WTC11 (cell line): ENCODE measurements at regions not wholly inside any gene's neighbourhood (a gene's known extent, or its start where the extent isn't known, plus 50 kb on each side); places are given as distances from the start of the nearest gene placed in this dataset.

ENCODE experiments used
- ELF4 ChIP-seq: sonication (generic); formaldehyde crosslinking; IDR thresholded peaks from 2 replicates; pipeline ENCODE4 v1.8.1; 2022; ENCODE audit warnings: low read depth, mild to moderate bottlenecking, moderate library complexity, missing genetic modification reagents
- ESRRA ChIP-seq: sonication (generic); formaldehyde crosslinking; IDR thresholded peaks from 2 replicates; pipeline ENCODE4 v1.8.1; 2022; ENCODE audit warnings: mild to moderate bottlenecking, missing genetic modification reagents, borderline replicate concordance
- ETV6 ChIP-seq: sonication (generic); formaldehyde crosslinking; IDR thresholded peaks from 2 replicates; pipeline ENCODE4 v1.8.1; 2022; ENCODE audit warnings: mild to moderate bottlenecking, missing genetic modification reagents
- JAZF1 ChIP-seq: fragments of 250-450 bp; sonication (Bioruptor Pico); IDR thresholded peaks from 2 replicates; pipeline ENCODE4 v1.9.0; 2021; ENCODE audit warnings: moderate library complexity, mild to moderate bottlenecking, inconsistent platforms
- MXD4 ChIP-seq: fragments of 250-450 bp; sonication (Bioruptor Pico); IDR thresholded peaks from 2 replicates; pipeline ENCODE4 v1.8.0; 2021; ENCODE audit warnings: mild to moderate bottlenecking, moderate library complexity, borderline replicate concordance
- NFE2L1 ChIP-seq: sonication (generic); formaldehyde crosslinking; IDR thresholded peaks from 2 replicates; pipeline ENCODE4 v1.8.1; 2023; ENCODE audit warnings: missing genetic modification reagents
- NFYB ChIP-seq: sonication (generic); formaldehyde crosslinking; conservative IDR thresholded peaks from 2 replicates; pipeline ENCODE4 v1.8.0; 2022; ENCODE audit warnings: low read depth, missing genetic modification reagents
- RELA ChIP-seq: sonication (generic); formaldehyde crosslinking; IDR thresholded peaks from 2 replicates; pipeline ENCODE4 v1.8.1; 2022; ENCODE audit warnings: missing genetic modification reagents, mild to moderate bottlenecking, borderline replicate concordance
- SOX15 ChIP-seq: fragments of 250-450 bp; sonication (Bioruptor Pico); IDR thresholded peaks from 2 replicates; pipeline ENCODE4 v1.9.0; 2021; ENCODE audit warnings: mild to moderate bottlenecking
- ZNF121 ChIP-seq: sonication (generic); formaldehyde crosslinking; IDR thresholded peaks from 2 replicates; pipeline ENCODE4 v1.8.0; 2023; ENCODE audit warnings: missing genetic modification reagents
- ZNF138 ChIP-seq: sonication (generic); formaldehyde crosslinking; conservative IDR thresholded peaks from 2 replicates; pipeline ENCODE4 v1.8.1; 2022; ENCODE audit warnings: mild to moderate bottlenecking, moderate library complexity, missing genetic modification reagents
- ZNF416 ChIP-seq: fragments of 250-450 bp; sonication (Bioruptor Pico); IDR thresholded peaks from 2 replicates; pipeline ENCODE4 v1.9.0; 2021; ENCODE audit warnings: mild to moderate bottlenecking, inconsistent platforms
- ZNF423 ChIP-seq: fragments of 250-450 bp; sonication (Bioruptor Pico); IDR thresholded peaks from 2 replicates; pipeline ENCODE4 v2.1.2; 2022; ENCODE audit warnings: mild to moderate bottlenecking, moderate library complexity
- TF ChIP-seq, protein P1 (sequence below): sonication (generic); formaldehyde crosslinking; IDR thresholded peaks from 2 replicates; pipeline ENCODE4 v1.8.1; 2023; ENCODE audit warnings: mild to moderate bottlenecking, moderate library complexity, missing genetic modification reagents
- TF ChIP-seq, protein P2 (sequence below): sonication (generic); formaldehyde crosslinking; IDR thresholded peaks from 2 replicates; pipeline ENCODE4 v1.8.0; 2022; ENCODE audit warnings: mild to moderate bottlenecking, missing genetic modification reagents
- TF ChIP-seq, protein P3 (sequence below): sonication (generic); formaldehyde crosslinking; conservative IDR thresholded peaks from 2 replicates; pipeline ENCODE4 v1.8.1; 2022; ENCODE audit warnings: mild to moderate bottlenecking, missing genetic modification reagents
- TF ChIP-seq, protein P4 (sequence below): sonication (generic); formaldehyde crosslinking; IDR thresholded peaks from 2 replicates; pipeline ENCODE4 v1.8.0; 2022; ENCODE audit warnings: mild to moderate bottlenecking, missing genetic modification reagents
- TF ChIP-seq, protein P5 (sequence below): fragments of 250-450 bp; sonication (Bioruptor Pico); IDR thresholded peaks from 2 replicates; pipeline ENCODE4 v1.9.0; 2021; ENCODE audit warnings: mild to moderate bottlenecking
- TF ChIP-seq, protein P6 (sequence below): sonication (generic); formaldehyde crosslinking; IDR thresholded peaks from 2 replicates; pipeline ENCODE4 v1.8.1; 2023; ENCODE audit warnings: mild to moderate bottlenecking, missing genetic modification reagents, moderate library complexity
- TF ChIP-seq, protein P7 (sequence below): sonication (generic); formaldehyde crosslinking; IDR thresholded peaks from 2 replicates; pipeline ENCODE4 v1.8.1; 2022; ENCODE audit warnings: mild to moderate bottlenecking, moderate library complexity, missing genetic modification reagents
- TF ChIP-seq, protein P8 (sequence below): sonication (generic); formaldehyde crosslinking; IDR thresholded peaks from 2 replicates; pipeline ENCODE4 v1.8.0; 2022; ENCODE audit warnings: mild to moderate bottlenecking, missing genetic modification reagents

DNA sequence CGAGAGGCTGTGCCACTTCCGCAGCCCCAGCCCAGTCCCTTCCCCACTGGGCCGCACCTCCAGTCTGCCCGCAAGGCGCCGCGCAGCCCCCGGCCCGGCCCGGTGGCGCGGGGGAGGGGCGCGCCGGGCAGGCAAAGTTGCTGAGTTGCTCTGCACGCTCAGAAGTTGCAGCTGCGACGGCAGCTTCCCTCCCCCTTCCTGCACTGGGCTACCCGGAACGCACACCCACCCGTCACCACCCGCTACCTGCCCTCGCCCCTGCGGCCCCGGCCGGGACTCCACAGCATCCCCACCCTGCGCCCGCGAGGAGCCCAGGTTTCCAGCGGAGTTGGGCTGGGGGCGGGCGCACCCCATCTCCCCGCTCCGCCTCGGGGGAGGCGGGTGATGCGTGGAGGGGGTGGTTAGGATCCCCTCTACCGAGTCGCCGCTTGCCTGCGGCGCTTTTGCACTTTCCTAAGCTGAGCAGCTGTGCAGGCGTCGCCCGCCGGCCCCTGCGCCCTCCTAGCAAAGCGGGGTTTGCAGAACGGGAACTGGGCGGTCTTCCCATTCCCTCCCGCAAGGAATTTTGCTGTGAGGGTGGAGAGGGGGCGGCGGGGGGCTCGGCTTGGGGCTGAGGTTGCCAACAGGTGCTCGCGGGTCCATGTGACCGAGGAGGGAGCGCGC, 55.9 kb upstream of the RREB1 start (continued):
- TF ChIP-seq, protein P1, sequence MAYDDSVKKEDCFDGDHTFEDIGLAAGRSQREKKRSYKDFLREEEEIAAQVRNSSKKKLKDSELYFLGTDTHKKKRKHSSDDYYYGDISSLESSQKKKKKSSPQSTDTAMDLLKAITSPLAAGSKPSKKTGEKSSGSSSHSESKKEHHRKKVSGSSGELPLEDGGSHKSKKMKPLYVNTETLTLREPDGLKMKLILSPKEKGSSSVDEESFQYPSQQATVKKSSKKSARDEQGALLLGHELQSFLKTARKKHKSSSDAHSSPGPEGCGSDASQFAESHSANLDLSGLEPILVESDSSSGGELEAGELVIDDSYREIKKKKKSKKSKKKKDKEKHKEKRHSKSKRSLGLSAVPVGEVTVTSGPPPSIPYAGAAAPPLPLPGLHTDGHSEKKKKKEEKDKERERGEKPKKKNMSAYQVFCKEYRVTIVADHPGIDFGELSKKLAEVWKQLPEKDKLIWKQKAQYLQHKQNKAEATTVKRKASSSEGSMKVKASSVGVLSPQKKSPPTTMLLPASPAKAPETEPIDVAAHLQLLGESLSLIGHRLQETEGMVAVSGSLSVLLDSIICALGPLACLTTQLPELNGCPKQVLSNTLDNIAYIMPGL = no peak
- TF ChIP-seq, protein P2, sequence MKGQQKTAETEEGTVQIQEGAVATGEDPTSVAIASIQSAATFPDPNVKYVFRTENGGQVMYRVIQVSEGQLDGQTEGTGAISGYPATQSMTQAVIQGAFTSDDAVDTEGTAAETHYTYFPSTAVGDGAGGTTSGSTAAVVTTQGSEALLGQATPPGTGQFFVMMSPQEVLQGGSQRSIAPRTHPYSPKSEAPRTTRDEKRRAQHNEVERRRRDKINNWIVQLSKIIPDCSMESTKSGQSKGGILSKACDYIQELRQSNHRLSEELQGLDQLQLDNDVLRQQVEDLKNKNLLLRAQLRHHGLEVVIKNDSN (CRISPR knock-in tag) = no peak; the same call in 1 of the 2 replicates
- TF ChIP-seq MXD4 (CRISPR knock-in tag) = no peak
- TF ChIP-seq NFYB (CRISPR knock-in tag) = 0 out of 2 replicates have a peak, but pooled peaks have one; percentile 12
- peak; percentile 54; the same call in 1 of the 2 replicates for TF ChIP-seq ESRRA (CRISPR knock-in tag)
- no peak for TF ChIP-seq ZNF138 (CRISPR knock-in tag)
- TF ChIP-seq ZNF416 (CRISPR knock-in tag) = no peak
- no peak for TF ChIP-seq ZNF121 (CRISPR knock-in tag)
- TF ChIP-seq RELA (CRISPR knock-in tag) = no peak
- TF ChIP-seq, protein P3, sequence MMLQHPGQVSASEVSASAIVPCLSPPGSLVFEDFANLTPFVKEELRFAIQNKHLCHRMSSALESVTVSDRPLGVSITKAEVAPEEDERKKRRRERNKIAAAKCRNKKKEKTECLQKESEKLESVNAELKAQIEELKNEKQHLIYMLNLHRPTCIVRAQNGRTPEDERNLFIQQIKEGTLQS (CRISPR knock-in tag) = no peak
- TF ChIP-seq, protein P4, sequence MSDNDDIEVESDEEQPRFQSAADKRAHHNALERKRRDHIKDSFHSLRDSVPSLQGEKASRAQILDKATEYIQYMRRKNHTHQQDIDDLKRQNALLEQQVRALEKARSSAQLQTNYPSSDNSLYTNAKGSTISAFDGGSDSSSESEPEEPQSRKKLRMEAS (CRISPR knock-in tag) = peak; percentile 30; the same call in 1 of the 2 replicates
- TF ChIP-seq JAZF1 (CRISPR knock-in tag) = no peak
- TF ChIP-seq, protein P5, sequence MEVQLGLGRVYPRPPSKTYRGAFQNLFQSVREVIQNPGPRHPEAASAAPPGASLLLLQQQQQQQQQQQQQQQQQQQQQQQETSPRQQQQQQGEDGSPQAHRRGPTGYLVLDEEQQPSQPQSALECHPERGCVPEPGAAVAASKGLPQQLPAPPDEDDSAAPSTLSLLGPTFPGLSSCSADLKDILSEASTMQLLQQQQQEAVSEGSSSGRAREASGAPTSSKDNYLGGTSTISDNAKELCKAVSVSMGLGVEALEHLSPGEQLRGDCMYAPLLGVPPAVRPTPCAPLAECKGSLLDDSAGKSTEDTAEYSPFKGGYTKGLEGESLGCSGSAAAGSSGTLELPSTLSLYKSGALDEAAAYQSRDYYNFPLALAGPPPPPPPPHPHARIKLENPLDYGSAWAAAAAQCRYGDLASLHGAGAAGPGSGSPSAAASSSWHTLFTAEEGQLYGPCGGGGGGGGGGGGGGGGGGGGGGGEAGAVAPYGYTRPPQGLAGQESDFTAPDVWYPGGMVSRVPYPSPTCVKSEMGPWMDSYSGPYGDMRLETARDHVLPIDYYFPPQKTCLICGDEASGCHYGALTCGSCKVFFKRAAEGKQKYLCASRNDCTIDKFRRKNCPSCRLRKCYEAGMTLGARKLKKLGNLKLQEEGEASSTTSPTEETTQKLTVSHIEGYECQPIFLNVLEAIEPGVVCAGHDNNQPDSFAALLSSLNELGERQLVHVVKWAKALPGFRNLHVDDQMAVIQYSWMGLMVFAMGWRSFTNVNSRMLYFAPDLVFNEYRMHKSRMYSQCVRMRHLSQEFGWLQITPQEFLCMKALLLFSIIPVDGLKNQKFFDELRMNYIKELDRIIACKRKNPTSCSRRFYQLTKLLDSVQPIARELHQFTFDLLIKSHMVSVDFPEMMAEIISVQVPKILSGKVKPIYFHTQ (CRISPR knock-in tag) = no peak
- TF ChIP-seq ELF4 (CRISPR knock-in tag) = no peak
- TF ChIP-seq, protein P6, sequence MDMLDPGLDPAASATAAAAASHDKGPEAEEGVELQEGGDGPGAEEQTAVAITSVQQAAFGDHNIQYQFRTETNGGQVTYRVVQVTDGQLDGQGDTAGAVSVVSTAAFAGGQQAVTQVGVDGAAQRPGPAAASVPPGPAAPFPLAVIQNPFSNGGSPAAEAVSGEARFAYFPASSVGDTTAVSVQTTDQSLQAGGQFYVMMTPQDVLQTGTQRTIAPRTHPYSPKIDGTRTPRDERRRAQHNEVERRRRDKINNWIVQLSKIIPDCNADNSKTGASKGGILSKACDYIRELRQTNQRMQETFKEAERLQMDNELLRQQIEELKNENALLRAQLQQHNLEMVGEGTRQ (CRISPR knock-in tag) = no peak
- peak; percentile 72; the same call in 1 of the 2 replicates for TF ChIP-seq NFE2L1 (CRISPR knock-in tag)
- TF ChIP-seq ZNF423 = no peak
- TF ChIP-seq SOX15 (CRISPR knock-in tag) = no peak
- TF ChIP-seq, protein P7, sequence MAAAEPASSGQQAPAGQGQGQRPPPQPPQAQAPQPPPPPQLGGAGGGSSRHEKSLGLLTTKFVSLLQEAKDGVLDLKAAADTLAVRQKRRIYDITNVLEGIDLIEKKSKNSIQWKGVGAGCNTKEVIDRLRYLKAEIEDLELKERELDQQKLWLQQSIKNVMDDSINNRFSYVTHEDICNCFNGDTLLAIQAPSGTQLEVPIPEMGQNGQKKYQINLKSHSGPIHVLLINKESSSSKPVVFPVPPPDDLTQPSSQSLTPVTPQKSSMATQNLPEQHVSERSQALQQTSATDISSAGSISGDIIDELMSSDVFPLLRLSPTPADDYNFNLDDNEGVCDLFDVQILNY = no peak
- TF ChIP-seq, protein P8, sequence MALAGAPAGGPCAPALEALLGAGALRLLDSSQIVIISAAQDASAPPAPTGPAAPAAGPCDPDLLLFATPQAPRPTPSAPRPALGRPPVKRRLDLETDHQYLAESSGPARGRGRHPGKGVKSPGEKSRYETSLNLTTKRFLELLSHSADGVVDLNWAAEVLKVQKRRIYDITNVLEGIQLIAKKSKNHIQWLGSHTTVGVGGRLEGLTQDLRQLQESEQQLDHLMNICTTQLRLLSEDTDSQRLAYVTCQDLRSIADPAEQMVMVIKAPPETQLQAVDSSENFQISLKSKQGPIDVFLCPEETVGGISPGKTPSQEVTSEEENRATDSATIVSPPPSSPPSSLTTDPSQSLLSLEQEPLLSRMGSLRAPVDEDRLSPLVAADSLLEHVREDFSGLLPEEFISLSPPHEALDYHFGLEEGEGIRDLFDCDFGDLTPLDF = no peak
- TF ChIP-seq ETV6 (CRISPR knock-in tag) = peak; percentile 69
- TF ChIP-seq, all 79 proteins: peak for 11
